PFSK-1 (cell line): ENCODE measurements at regions not wholly inside any gene's neighbourhood (a gene's known extent, or its start where the extent isn't known, plus 50 kb on each side); places are given as distances from the start of the nearest gene placed in this dataset.

Experiments
- FOXP2 ChIP-seq: optimal IDR thresholded peaks from 2 replicates; pipeline ENCODE3; 2011; ENCODE audit warnings: borderline replicate concordance, control low read depth, inconsistent platforms; ENCODE audit not compliant: insufficient read depth; ENCODE audit errors: extremely low read length, extremely low read depth
- POLR2AphosphoS5 ChIP-seq: IDR thresholded peaks from 2 replicates; pipeline ENCODE4 v1.6.1; 2012; ENCODE audit warnings: low read depth, mild to moderate bottlenecking, control low read depth, low read length, moderate library complexity
- REST ChIP-seq, 2 experiments: IDR thresholded peaks; 2 replicates each; pipeline versions ENCODE4 v1.6.1 to v1.8.0; 2011 to 2012; ENCODE audit warnings: low read depth in 2 of 2, low read length in 2 of 2, control low read depth in 1 of 2, inconsistent platforms in 1 of 2, mild to moderate bottlenecking in 1 of 2, moderate library complexity in 1 of 2; ENCODE audit not compliant: insufficient read depth in 1 of 2
- SIN3A ChIP-seq: IDR thresholded peaks from 2 replicates; pipeline ENCODE4 v1.6.1; 2012; ENCODE audit warnings: mild to moderate bottlenecking, low read length, moderate library complexity, borderline replicate concordance; ENCODE audit not compliant: insufficient read depth
- TAF1 ChIP-seq: IDR thresholded peaks from 2 replicates; pipeline ENCODE4 v1.6.1; 2012; ENCODE audit warnings: low read length, control low read depth, borderline replicate concordance; ENCODE audit not compliant: insufficient read depth

GRCh38 chr4:63663870-63664269 is 745.4 kb downstream of the TECRL start:
- TF ChIP-seq TAF1 (no peak), SIN3A (no peak), FOXP2 (no peak)

- TF ChIP-seq TAF1 (no peak), FOXP2 (no peak), SIN3A (no peak), REST (IDR thresholded peaks at IDR 0.05; ENCODE audit: insufficient read depth in 1 of 2, low read depth in 2 of 2, low read length in 2 of 2) (no peak), POLR2AphosphoS5 (no peak)
Observed at GRCh38 chr4:63644396-63644795, 764.9 kb downstream of the TECRL start.

- TF ChIP-seq SIN3A = no peak
- no peak for TF ChIP-seq TAF1
- TF ChIP-seq REST (IDR thresholded peaks at IDR 0.05; ENCODE audit: insufficient read depth in 1 of 2, low read depth in 2 of 2, low read length in 2 of 2) = no peak
- TF ChIP-seq POLR2AphosphoS5 = no peak
- no peak for TF ChIP-seq FOXP2
Observed at GRCh38 chr4:63637270-63637669, 772.0 kb downstream of the TECRL start.

GRCh38 chr4:63632858-63633257 is 776.4 kb downstream of the TECRL start:
- TF ChIP-seq TAF1 = no peak
- no peak for TF ChIP-seq REST (IDR thresholded peaks at IDR 0.05; ENCODE audit: insufficient read depth in 1 of 2, low read depth in 2 of 2, low read length in 2 of 2)
- TF ChIP-seq SIN3A = no peak
- no peak for TF ChIP-seq POLR2AphosphoS5
- TF ChIP-seq FOXP2 = no peak

- no peak for TF ChIP-seq TAF1
- TF ChIP-seq FOXP2 = no peak
- no peak for TF ChIP-seq SIN3A
- TF ChIP-seq REST (IDR thresholded peaks at IDR 0.05; ENCODE audit: insufficient read depth in 1 of 2, low read depth in 2 of 2, low read length in 2 of 2) = no peak
- no peak for TF ChIP-seq POLR2AphosphoS5
Observed at GRCh38 chr4:63620271-63620670, 789.0 kb downstream of the TECRL start.
